ENCODE measurements at regions not wholly inside any gene's neighbourhood (a gene's known extent, or its start where the extent isn't known, plus 50 kb on each side); places are given as distances from the start of the nearest gene placed in this dataset.

- TF ChIP-seq CTCF (IDR thresholded peaks at IDR 0.05) (no peak), POLR2AphosphoS5 (IDR thresholded peaks at IDR 0.05) (no peak), POLR2A (IDR thresholded peaks at IDR 0.05) (no peak), EP300 (IDR thresholded peaks at IDR 0.05) (no peak)
Measured at GRCh38 chr21:19810779-19811178, 1187.4 kb upstream of the NCAM2 start.
